WERI-Rb-1 (cell line): ENCODE measurements at regions not wholly inside any gene's neighbourhood (a gene's known extent, or its start where the extent isn't known, plus 50 kb on each side); places are given as distances from the start of the nearest gene placed in this dataset.
A peak's percentile ranks its signal among the peaks of the same experiment; 100 is the strongest.

Source experiments
- DNase-seq: peaks from one replicate; pipeline ENCODE4 v3.0.0-alpha.2; 2020
- H3K27ac ChIP-seq: fragments of 250-450 bp; sonication (Bioruptor Pico); 2 replicates; pipeline ENCODE4 v1.5.1; 2020; ENCODE audit warnings: mild to moderate bottlenecking, moderate library complexity
- H3K27me3 ChIP-seq: fragments of 250-450 bp; sonication (Bioruptor Pico); 2 replicates; pipeline ENCODE4 v1.5.1; 2021; ENCODE audit warnings: mild to moderate bottlenecking, low read depth, moderate library complexity; ENCODE audit not compliant: insufficient read depth, severe bottlenecking
- H3K36me3 ChIP-seq: fragments of 250-450 bp; sonication (Bioruptor Pico); 2 replicates; pipeline ENCODE4 v1.5.1; 2020; ENCODE audit warnings: mild to moderate bottlenecking, moderate library complexity
- H3K4me3 ChIP-seq: 2 replicates; pipeline ENCODE4 v1.5.1; 2011; ENCODE audit warnings: low read depth, mild to moderate bottlenecking, control low read depth, low read length
- H3K9me3 ChIP-seq: fragments of 250-450 bp; sonication (Bioruptor Pico); 2 replicates; pipeline ENCODE4 v1.5.1; 2021; ENCODE audit warnings: mild to moderate bottlenecking, moderate library complexity; ENCODE audit not compliant: severe bottlenecking
- TF ChIP-seq, protein P1 (sequence below): IDR thresholded peaks from 2 replicates; pipeline ENCODE4 v1.5.1; 2011; ENCODE audit warnings: low read depth, mild to moderate bottlenecking, control low read depth, inconsistent platforms, low read length

DNA sequence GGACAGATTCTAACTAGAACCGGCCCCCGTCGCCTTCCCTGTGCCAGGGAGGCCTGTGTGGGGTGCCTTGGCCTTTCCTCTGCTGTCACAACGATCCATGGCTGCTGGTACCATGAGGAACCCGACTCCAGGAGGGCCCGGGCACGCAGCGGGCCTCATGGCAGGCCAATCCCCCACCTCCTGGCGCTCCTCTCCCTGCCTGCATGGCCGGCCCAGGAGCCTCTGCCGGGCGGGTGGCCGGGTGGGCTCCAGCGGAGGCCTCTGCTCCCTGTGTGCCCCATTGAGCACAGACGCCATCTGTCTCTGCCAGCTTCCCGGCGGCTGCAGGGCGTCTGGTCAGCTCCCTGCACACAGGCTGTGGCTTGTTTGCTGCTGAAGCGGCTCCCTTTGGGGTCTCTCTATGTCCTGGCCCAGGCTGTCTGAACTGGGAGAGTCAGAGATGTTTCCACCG lies 86.5 kb downstream of the MYEOV start:
- no peak overlapping the region for H3K27ac ChIP-seq
- H3K27me3 ChIP-seq = peaks cover 80% of the 10 kb centered on the region
- TF ChIP-seq, protein P1, sequence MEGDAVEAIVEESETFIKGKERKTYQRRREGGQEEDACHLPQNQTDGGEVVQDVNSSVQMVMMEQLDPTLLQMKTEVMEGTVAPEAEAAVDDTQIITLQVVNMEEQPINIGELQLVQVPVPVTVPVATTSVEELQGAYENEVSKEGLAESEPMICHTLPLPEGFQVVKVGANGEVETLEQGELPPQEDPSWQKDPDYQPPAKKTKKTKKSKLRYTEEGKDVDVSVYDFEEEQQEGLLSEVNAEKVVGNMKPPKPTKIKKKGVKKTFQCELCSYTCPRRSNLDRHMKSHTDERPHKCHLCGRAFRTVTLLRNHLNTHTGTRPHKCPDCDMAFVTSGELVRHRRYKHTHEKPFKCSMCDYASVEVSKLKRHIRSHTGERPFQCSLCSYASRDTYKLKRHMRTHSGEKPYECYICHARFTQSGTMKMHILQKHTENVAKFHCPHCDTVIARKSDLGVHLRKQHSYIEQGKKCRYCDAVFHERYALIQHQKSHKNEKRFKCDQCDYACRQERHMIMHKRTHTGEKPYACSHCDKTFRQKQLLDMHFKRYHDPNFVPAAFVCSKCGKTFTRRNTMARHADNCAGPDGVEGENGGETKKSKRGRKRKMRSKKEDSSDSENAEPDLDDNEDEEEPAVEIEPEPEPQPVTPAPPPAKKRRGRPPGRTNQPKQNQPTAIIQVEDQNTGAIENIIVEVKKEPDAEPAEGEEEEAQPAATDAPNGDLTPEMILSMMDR = no peak
- H3K4me3 ChIP-seq = no peak overlapping the region
- H3K9me3 ChIP-seq = no peaks in the 10 kb centered on the region
- H3K36me3 ChIP-seq = no peaks in the 10 kb centered on the region
- DNase-seq = no peak

DNA sequence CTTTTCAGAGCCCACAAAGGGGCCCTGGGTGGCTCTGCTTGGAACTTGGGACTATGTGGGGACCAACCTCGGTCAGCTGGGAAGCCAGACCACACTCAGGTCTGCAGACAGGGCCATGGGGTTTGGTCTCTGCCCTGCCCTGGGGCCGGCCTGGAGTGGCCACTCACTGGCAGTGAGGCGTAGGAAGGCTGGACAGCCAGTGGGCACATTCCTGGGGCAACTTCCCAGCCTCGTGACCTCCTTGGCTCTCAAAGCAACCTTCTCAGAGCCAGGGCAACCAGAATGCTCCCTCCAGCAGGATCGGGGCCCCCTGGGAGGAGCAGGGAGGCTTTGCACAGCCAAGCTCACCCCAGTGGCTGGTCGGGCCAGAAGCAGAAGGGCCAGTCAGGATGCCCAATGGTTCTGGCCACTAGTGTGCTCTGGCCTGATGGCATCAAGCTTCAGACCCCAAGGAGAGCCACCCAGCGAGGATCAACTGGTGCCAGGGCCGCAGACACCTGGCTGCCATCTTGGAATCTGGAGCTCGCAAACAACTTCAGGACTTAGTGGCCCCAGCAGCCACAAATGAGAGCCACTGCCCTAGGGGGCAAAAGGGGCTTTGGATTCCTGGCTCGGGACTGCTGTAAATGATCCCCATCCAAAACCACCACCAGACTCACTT lies 87.1 kb downstream of the MYEOV start:
- no peak overlapping the region for H3K27ac ChIP-seq
- peaks cover 83% of the 10 kb centered on the region for H3K27me3 ChIP-seq

DNA sequence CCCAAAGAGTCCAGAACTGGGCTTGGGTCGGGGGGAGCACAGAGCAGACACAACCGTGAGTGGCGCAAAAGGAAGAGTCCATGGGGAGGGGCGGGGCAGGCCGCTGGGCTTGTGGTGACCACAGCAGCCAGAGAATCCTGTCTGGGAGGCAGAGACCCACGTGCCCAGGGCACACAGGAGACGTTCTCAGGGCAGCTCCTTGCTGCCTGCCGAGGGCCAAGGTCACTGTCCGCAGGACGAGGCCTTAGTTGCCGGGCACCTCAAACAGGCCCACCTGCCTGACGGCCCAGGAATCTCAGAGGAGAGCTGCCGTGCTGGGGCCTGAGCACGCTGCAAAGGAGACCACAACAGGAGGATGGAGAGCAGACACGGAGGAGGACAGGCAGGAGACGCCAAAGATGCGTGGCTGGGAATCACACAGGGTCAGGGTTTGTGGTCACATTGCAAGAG lies 87.8 kb downstream of the MYEOV start:
- Histone ChIP-seq H3K27me3 (peaks cover 83% of the 10 kb centered on the region), H3K36me3 (no peaks in the 10 kb centered on the region), H3K27ac (no peak overlapping the region), H3K9me3 (no peaks in the 10 kb centered on the region), H3K4me3 (no peak overlapping the region)
- TF ChIP-seq, protein P1 = no peak
- peak; percentile 1 for DNase-seq

More for the DNA sequence above, 87.1 kb downstream of the MYEOV start:
- TF ChIP-seq, protein P1 = no peak
- DNase-seq = no peak
- Histone ChIP-seq H3K9me3 (no peaks in the 10 kb centered on the region), H3K36me3 (no peaks in the 10 kb centered on the region), H3K4me3 (no peak overlapping the region)

DNA sequence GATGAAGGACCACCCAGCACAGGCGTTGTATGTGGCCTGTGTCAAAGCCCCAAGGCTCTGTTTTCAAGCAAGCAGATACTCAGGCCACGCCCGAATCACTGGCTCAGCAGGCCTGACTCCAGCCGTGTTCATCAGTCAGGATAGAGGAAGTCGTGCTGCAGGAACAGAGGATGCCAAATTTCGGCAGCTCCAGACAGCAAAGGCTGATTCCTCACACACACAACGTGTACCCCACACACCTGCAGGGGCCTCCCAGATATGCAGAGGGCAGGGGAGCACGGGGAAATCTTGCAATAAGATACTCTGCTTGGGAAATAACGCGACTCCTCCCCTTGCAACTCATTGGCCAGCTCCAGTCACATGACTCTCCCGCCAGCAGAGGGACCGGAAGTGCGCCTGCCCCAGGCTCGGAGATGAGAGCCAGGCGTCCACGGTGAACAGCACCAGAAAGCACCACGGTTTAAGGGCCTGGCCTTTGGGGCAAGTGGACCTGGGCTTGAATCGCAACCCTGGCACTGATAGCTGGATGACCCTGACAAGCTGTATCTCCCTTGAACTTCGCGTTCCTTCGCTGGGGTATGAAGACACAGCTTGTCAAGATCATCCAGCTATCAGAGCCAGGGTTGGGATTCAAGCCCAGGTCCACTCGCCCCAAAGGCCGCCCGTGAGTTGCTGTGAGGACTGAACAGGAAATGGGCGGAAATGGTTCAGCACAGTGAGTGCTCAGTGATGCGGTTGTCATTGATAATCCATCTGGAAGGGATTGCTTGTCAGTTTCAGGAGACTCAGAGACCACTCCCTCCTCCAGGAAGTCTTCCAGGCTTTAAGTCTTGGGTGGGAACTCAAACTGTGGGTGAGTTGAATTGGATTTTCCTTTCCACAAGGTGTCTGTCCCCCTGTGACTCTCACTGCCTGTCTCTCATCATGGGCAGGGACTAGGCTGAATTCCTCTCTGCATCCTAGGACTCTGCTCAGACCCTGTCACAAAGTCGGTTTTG lies 88.5 kb downstream of the MYEOV start:
- Histone ChIP-seq H3K36me3 (no peaks in the 10 kb centered on the region), H3K4me3 (no peak overlapping the region), H3K27me3 (peaks cover 86% of the 10 kb centered on the region), H3K27ac (no peak overlapping the region), H3K9me3 (no peaks in the 10 kb centered on the region)
- peak; percentile 3 for DNase-seq
- TF ChIP-seq, protein P1 = no peak

DNA sequence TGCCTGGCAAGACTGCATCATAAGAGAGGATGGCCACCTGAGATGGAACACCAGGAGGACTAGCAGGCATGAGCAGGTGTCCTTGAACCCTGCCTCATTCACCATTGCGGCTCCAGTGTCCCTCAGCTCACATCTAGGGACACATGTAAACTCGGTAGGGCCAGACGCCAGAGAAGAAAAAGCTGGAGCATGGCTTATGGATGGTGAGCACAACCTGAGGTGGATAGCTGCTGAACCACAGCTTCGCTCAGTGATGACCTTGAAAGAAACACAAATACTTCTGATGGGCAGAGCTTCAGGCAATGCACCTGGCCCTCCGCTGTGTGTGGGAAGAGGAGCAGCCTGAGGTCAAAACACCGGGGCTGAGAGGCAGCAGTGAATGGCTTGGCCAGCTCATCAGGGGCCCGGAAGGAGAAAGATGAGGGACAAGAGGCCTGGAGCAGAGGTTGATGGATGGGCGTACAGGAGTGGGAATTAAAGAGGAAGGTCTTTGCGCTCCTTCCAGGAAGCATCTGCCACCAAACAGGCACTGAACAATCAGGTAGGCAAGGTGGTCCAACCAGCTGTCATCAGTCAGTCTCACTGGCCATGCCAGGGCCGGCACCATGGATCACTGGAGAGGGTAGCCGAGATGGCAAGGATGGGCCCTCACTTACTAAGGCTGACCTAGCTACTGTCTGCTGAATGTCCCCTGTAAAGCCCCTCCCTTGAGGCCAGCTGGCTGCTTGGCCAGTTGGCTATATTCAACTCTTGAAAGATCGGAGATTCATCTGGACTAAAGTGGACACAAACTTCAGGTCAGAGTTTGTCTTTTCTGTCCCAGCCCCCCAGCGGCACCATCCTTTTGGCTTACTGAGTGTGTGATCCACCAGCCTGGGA lies 89.7 kb downstream of the MYEOV start:
- Histone ChIP-seq H3K9me3 (peaks cover 12% of the 10 kb centered on the region), H3K4me3 (no peak overlapping the region), H3K27ac (no peak overlapping the region), H3K27me3 (peaks cover 80% of the 10 kb centered on the region), H3K36me3 (no peaks in the 10 kb centered on the region)
- TF ChIP-seq, protein P1 = no peak
- DNase-seq = no peak
